Epithelial cell of esophagus (primary cell): ENCODE measurements at regions not wholly inside any gene's neighbourhood (a gene's known extent, or its start where the extent isn't known, plus 50 kb on each side); places are given as distances from the start of the nearest gene placed in this dataset.

ENCODE experiments used
- DNase-seq: peaks from one replicate; pipeline ENCODE4 v3.0.0; 2010; ENCODE audit warnings: low read depth
- H3K4me3 ChIP-seq: 2 replicates; pipeline ENCODE4 v1.5.1; 2011; ENCODE audit warnings: mild to moderate bottlenecking, low read length, control low read depth
- TF ChIP-seq, protein P1 (sequence below): IDR thresholded peaks from 2 replicates; pipeline ENCODE4 v1.5.1; 2011; ENCODE audit warnings: low read depth, mild to moderate bottlenecking, low read length, control low read depth, inconsistent platforms; ENCODE audit not compliant: insufficient read depth; ENCODE audit errors: missing control alignments

GRCh38 chr17:36727052-36727451 lies 125.7 kb downstream of the MRM1 start:
- TF ChIP-seq, protein P1, sequence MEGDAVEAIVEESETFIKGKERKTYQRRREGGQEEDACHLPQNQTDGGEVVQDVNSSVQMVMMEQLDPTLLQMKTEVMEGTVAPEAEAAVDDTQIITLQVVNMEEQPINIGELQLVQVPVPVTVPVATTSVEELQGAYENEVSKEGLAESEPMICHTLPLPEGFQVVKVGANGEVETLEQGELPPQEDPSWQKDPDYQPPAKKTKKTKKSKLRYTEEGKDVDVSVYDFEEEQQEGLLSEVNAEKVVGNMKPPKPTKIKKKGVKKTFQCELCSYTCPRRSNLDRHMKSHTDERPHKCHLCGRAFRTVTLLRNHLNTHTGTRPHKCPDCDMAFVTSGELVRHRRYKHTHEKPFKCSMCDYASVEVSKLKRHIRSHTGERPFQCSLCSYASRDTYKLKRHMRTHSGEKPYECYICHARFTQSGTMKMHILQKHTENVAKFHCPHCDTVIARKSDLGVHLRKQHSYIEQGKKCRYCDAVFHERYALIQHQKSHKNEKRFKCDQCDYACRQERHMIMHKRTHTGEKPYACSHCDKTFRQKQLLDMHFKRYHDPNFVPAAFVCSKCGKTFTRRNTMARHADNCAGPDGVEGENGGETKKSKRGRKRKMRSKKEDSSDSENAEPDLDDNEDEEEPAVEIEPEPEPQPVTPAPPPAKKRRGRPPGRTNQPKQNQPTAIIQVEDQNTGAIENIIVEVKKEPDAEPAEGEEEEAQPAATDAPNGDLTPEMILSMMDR, result no peak
- no peak overlapping the region for H3K4me3 ChIP-seq
- DNase-seq, result no peak

DNA sequence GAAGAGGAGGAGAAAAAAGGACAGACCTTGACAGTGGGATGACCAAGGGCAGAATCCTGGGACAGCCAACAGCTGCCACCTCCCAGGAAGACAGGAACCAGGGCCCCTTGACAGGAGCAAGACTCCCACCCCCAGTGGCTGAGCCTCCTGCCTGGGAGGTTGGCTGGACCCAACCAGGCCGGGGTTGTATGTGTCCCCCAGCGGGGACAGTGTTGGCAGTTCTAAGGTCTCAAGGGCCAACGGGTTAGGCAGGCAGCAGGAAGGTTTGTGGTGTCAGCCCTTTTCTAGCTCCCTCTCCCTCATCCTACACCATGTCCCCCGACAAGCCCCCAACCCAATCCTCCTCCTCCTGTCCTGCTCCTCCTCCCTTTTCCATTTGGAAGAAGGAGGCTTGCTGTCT lies 126.2 kb downstream of the MRM1 start:
- no peak overlapping the region for H3K4me3 ChIP-seq
- TF ChIP-seq, protein P1, result no peak
- DNase-seq, result no peak

GRCh38 chr17:36728030-36728991 lies 126.9 kb downstream of the MRM1 start:
- no peak for DNase-seq
- TF ChIP-seq, protein P1, result no peak
- H3K4me3 ChIP-seq, result no peak overlapping the region

DNA sequence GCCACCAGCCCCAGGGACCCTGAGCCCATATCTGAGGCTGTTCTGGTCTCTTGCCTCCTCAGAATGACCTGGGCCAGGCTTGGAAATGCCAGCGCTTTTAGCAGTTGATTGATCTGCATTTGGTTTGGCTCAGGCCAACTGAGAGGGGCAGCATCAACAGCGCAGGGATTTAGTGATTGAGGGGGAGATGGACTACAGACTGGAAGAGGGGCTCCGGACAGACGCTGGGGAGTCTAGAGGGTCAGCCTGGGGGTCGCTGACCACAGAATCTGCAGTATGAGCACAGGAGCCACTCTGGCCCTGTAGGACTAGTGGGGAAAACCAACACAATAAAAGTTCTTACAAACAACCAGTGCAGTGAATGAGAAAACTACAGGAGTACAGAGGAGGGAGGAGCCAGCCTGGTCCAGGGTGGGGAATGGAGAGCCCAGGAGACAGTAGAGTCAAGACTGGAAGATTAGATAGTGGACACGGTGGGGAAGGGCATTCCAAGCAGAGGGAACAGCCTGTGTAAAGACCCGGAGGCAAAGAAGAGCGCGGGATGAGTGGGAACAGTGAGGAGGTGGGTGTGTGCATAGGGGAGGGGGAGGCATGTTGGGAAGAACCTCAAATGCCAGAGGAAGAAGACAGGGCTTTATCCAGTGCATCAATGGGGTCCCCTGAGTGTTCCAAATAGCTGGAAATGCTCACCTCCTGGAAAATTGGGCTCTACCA lies 128.9 kb downstream of the MRM1 start:
- H3K4me3 ChIP-seq, result no peak overlapping the region
- DNase-seq, result no peak
- TF ChIP-seq, protein P1, result no peak

GRCh38 chr17:36730857-36731490 lies 129.6 kb downstream of the MRM1 start:
- DNase-seq, result peak; percentile 24
- TF ChIP-seq, protein P1, result no peak
- H3K4me3 ChIP-seq, result no peak overlapping the region

DNA sequence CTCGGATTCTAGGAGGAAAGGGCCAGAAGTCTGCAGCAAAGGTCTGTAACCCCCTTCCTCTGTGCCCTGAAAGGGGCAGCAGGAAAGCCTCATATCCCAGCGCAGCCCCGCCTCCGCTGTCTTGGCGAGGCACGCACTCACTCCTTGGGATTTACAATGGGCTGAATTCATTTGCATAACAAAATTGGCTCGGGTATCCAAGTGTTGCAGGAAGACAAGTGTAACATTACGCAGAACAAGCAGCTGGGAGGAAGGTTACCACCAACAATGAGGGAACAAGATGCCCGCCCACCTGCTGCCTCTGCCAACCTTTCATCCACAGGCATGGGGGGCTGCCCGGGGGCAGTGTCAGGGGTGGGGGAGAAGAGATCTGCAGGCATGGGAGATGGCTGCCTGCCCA lies 130.4 kb downstream of the MRM1 start:
- no peak overlapping the region for H3K4me3 ChIP-seq
- no peak for DNase-seq
- TF ChIP-seq, protein P1, result no peak
